Stimulated activated memory B cell treated with anti-CD40 and anti-IgM and Interleukin-4, amounts not matched to agents 10 μg/mL and 1 μg/mL and 100 μg/mL, for 72 hours (primary cell): ENCODE measurements at regions not wholly inside any gene's neighbourhood (a gene's known extent, or its start where the extent isn't known, plus 50 kb on each side); places are given as distances from the start of the nearest gene placed in this dataset.

ENCODE experiments used
- ATAC-seq: fragments of 150-1000 bp; cut with Tn5 transposase; 2 replicates; pipeline ENCODE4 v1.10.0; 2021
- H3K27ac Mint-ChIP-seq: one replicate; pipeline ENCODE4 v1.8.0; 2022; ENCODE audit warnings: mild to moderate bottlenecking, mixed read lengths
- H3K27me3 Mint-ChIP-seq: one replicate; pipeline ENCODE4 v1.8.0; 2022; ENCODE audit warnings: mixed read lengths
- H3K36me3 Mint-ChIP-seq: one replicate; pipeline ENCODE4 v1.8.0; 2022; ENCODE audit warnings: mixed read lengths
- H3K4me1 Mint-ChIP-seq: one replicate; pipeline ENCODE4 v1.8.0; 2022; ENCODE audit warnings: mixed read lengths
- H3K4me3 Mint-ChIP-seq: one replicate; pipeline ENCODE4 v1.8.0; 2022; ENCODE audit warnings: mild to moderate bottlenecking, moderate library complexity, mixed read lengths
- H3K9me3 Mint-ChIP-seq: one replicate; pipeline ENCODE4 v1.8.0; 2022; ENCODE audit warnings: mixed read lengths

DNA sequence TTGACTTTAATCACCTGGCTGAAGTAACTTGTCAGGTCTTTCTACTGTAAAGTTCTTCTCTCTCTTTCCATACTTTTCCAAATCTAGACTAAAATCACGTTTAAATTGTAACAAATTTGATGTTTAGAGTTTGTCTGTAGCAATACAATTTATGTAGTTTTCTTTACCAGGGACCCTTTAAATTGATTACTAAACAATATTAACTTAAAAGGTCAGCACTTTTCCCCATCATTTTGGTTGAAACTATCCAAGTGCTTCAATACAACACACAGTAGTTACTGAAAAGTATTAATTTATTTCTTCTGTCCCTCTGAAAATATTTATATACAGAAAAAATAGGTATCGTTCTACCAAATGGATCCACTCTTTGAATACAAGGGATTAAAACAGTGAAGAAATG, 350.8 kb downstream of the SLC16A7 start:
- Mint-ChIP-seq H3K4me1 (no peaks in the 10 kb centered on the region), H3K36me3 (no peaks in the 10 kb centered on the region), H3K27me3 (no peaks in the 10 kb centered on the region), H3K27ac (no peak overlapping the region), H3K9me3 (peaks cover 2% of the 10 kb centered on the region), H3K4me3 (no peak overlapping the region)
- ATAC-seq, result no peak

DNA sequence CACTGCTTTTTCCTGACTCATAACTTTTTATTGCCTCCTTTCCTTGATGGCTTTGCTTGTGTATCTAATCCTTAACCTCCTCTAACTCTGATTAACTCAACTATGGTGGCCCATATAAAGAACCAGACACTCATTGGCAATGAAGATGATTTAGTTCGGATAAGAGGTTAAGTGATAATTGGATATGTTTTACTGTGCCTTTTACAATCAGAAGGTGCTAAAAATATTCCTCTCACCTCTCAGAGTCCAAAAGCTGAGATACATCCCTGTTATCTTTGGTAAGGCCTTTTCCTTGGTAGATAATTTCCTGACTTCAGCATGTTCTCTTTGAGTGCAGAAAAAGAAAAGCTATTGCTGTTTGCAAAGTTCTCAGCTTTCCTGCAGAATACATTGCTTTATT, 367.7 kb downstream of the SLC16A7 start:
- no peak overlapping the region for H3K4me3 Mint-ChIP-seq
- no peak overlapping the region for H3K27ac Mint-ChIP-seq
- no peaks in the 10 kb centered on the region for H3K36me3 Mint-ChIP-seq
- no peak for ATAC-seq
- H3K27me3 Mint-ChIP-seq, result no peaks in the 10 kb centered on the region
- H3K9me3 Mint-ChIP-seq, result peaks cover 4% of the 10 kb centered on the region
- no peaks in the 10 kb centered on the region for H3K4me1 Mint-ChIP-seq

DNA sequence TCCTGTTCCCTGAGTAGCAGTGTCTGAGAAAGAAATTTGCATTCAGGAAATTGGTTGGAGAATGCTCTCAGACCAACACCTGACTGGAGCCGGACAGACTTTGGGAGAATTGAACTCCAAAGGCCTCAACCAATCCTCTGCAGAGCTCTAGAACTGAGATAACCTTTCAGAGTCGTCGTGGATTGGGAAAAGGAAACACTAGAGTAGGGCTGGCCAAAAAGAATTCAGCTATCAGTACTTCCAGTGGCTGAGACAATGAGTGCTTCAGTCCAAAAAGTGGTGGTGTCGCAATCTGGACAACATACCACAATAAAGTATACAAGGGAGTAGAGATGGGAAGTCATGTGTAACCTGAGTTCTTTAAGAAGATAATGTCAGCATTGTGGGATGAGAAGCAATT, 377.1 kb downstream of the SLC16A7 start:
- no peaks in the 10 kb centered on the region for H3K36me3 Mint-ChIP-seq
- no peak overlapping the region for H3K4me3 Mint-ChIP-seq
- no peaks in the 10 kb centered on the region for H3K4me1 Mint-ChIP-seq
- no peaks in the 10 kb centered on the region for H3K27me3 Mint-ChIP-seq
- ATAC-seq, result no peak
- H3K9me3 Mint-ChIP-seq, result peaks cover 4% of the 10 kb centered on the region
- H3K27ac Mint-ChIP-seq, result no peak overlapping the region

DNA sequence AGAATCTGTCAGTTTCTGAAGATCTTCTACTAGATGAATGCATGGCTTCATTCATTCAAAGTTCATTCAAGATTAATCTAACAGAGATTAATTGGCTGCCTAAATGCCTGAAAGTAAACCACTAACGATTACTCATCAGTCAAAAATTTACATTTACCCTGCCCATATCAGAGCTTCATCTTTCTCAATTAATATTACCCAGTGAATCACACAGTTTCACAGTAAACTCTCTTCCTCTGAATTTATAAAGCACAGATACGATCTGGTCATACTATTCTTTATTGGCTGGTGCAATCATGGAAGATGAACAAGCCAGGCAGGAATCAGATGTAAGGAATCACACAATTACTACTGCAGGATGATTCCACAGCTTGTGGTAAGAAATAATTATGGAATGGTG, 377.7 kb downstream of the SLC16A7 start:
- H3K27ac Mint-ChIP-seq, result no peak overlapping the region
- H3K9me3 Mint-ChIP-seq, result no peaks in the 10 kb centered on the region
- H3K4me1 Mint-ChIP-seq, result no peaks in the 10 kb centered on the region
- H3K4me3 Mint-ChIP-seq, result no peak overlapping the region
- no peaks in the 10 kb centered on the region for H3K36me3 Mint-ChIP-seq
- no peaks in the 10 kb centered on the region for H3K27me3 Mint-ChIP-seq
- ATAC-seq, result no peak

DNA sequence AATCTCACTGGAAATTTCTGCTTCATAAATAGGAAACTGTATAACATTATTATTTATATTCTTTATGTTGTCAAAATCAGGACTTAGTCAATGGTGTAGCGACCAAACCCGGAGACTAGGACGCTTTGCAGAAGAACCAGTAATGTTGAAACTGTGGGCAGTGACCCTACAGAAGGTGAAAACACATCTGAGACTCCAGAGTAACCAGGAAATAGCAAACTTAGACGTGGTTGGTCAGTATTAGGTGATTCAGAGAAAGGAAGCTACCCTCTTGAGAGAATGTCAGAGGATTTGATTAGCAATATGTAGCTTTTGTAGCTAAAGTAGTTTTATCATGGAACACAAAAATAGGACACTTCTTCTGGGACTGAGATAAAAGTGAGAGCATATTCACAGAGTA, 381.9 kb downstream of the SLC16A7 start:
- no peak for ATAC-seq
- H3K27ac Mint-ChIP-seq, result no peak overlapping the region
- no peak overlapping the region for H3K4me3 Mint-ChIP-seq
- H3K36me3 Mint-ChIP-seq, result no peaks in the 10 kb centered on the region
- no peaks in the 10 kb centered on the region for H3K27me3 Mint-ChIP-seq
- no peaks in the 10 kb centered on the region for H3K9me3 Mint-ChIP-seq
- no peaks in the 10 kb centered on the region for H3K4me1 Mint-ChIP-seq

DNA sequence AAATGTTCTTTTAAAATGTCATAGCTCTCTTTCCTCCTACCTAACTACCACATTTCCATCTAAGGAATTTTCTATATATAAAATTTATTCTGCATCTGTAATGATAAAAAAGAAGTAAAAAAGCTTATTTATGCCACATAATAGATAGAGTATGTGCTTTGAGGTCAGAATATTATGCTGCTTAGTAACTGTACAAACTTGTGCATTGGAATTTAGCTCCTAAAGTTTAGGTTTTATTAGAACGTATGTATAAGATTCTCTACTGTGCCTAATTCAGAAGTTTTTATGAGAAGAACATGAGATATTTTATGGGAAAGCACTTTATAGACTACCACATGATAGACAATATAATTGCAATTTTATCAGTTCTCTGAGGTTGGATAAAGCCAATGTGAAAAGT, 384.6 kb downstream of the SLC16A7 start:
- Mint-ChIP-seq H3K9me3 (peaks cover 4% of the 10 kb centered on the region), H3K27me3 (no peaks in the 10 kb centered on the region), H3K36me3 (no peaks in the 10 kb centered on the region), H3K27ac (no peak overlapping the region), H3K4me1 (no peaks in the 10 kb centered on the region), H3K4me3 (no peak overlapping the region)
- ATAC-seq, result no peak

DNA sequence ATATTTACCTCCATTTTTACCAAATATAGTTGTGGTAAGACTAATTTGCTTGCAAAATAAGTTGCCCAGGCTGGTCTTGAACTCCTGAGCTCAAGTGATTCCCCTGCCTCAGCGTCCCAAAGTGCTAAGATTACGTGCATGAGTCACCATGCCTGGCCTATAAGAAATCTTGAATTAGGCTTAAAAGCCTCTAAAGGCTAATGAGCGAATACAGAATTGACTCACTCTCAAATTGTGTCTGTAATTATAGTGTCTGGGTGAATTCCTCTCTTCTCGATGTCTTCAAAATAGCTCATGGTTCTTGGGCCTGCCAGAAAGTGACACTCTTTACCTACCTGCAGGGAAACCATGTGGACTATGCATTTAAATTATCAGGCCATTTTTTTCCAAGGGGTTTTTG, 403.5 kb downstream of the SLC16A7 start:
- no peak for ATAC-seq
- H3K9me3 Mint-ChIP-seq, result peaks cover 2% of the 10 kb centered on the region
- no peaks in the 10 kb centered on the region for H3K27me3 Mint-ChIP-seq
- H3K36me3 Mint-ChIP-seq, result no peaks in the 10 kb centered on the region
- H3K4me1 Mint-ChIP-seq, result no peaks in the 10 kb centered on the region
- H3K27ac Mint-ChIP-seq, result no peak overlapping the region
- H3K4me3 Mint-ChIP-seq, result no peak overlapping the region

DNA sequence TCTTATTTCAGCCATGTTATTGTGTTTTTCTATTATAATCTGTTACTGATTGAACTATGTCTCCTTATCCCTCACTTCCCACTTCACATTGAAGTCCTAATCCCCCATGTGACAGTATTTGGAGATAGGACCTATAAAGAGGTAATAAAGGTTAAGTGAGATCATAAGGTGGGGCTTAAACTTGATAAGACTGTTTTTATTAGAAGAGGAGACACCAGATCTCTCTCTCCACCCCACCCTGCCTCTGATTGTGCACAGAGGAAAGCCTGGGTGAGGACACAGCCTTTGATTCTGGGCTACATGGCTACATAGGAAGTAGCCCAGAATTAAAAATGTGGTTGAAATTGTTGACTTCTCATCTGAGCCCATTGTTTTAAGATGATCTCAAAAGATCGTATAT, 414.7 kb downstream of the SLC16A7 start:
- no peaks in the 10 kb centered on the region for H3K36me3 Mint-ChIP-seq
- no peak for ATAC-seq
- no peak overlapping the region for H3K27ac Mint-ChIP-seq
- no peaks in the 10 kb centered on the region for H3K9me3 Mint-ChIP-seq
- H3K4me3 Mint-ChIP-seq, result no peak overlapping the region
- no peaks in the 10 kb centered on the region for H3K27me3 Mint-ChIP-seq
- no peaks in the 10 kb centered on the region for H3K4me1 Mint-ChIP-seq

DNA sequence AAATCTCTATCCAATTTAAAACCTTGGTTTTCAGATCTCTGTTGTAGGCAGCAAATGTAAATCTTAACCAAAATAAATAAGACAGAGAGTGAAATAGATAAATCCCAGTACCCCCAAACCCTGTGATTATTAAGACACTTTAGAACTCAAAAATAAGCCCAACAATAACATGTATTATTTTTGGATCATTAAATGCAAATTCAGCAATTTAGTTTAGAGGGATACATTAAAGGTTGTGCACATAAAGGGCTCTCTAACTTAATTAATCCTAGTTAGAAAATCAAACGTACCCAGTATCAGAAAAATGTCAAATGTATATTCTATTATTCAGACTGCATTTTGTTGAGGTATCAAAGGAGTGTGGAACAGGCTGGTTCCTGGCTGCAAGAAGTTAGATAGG, 416.8 kb downstream of the SLC16A7 start:
- H3K27ac Mint-ChIP-seq, result no peak overlapping the region
- H3K4me3 Mint-ChIP-seq, result no peak overlapping the region
- H3K36me3 Mint-ChIP-seq, result no peaks in the 10 kb centered on the region
- no peaks in the 10 kb centered on the region for H3K4me1 Mint-ChIP-seq
- no peak for ATAC-seq
- H3K9me3 Mint-ChIP-seq, result no peaks in the 10 kb centered on the region
- no peaks in the 10 kb centered on the region for H3K27me3 Mint-ChIP-seq

DNA sequence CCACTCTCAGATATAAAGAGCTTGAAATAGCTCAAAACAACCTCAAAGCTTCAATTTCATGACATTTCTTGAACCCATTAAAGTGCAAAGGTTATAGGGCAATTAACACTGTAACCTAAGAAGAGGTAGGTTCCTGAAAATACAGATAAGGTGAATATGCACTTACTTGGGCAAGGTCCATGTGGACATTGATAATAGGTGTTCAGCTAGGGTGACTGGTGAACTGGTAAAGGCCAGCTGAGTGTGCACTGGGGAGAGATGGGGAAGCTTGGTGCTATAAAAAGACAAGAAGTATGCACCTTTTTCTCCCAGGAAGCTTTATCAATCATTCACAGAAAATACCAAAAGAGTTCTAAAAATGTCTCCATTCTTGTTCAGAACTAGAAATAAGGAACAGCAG, 418.6 kb downstream of the SLC16A7 start:
- H3K36me3 Mint-ChIP-seq, result no peaks in the 10 kb centered on the region
- H3K27me3 Mint-ChIP-seq, result no peaks in the 10 kb centered on the region
- H3K4me1 Mint-ChIP-seq, result no peaks in the 10 kb centered on the region
- H3K9me3 Mint-ChIP-seq, result peaks cover 4% of the 10 kb centered on the region
- no peak overlapping the region for H3K27ac Mint-ChIP-seq
- H3K4me3 Mint-ChIP-seq, result no peak overlapping the region
- ATAC-seq, result no peak

DNA sequence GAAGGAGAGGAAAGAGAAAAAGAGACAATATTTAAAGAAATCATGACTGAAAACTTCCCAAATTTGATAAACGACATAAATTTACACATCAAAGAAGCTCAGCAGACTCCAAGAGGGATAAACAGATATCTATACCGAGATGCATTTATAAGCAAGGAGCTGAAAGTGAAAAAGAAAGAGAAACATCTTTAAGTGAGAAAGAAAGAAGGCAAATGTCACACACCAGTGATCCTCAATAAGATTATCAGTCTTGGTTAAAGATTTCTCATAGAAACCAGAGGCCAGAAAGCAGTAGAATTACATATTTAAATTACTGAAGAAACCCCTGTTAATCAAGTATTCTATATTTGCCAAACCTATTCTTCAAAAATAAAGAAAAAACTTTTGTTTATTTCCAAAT, 424.2 kb downstream of the SLC16A7 start:
- ATAC-seq, result no peak
- Mint-ChIP-seq H3K27me3 (no peaks in the 10 kb centered on the region), H3K9me3 (peaks cover 4% of the 10 kb centered on the region)

DNA sequence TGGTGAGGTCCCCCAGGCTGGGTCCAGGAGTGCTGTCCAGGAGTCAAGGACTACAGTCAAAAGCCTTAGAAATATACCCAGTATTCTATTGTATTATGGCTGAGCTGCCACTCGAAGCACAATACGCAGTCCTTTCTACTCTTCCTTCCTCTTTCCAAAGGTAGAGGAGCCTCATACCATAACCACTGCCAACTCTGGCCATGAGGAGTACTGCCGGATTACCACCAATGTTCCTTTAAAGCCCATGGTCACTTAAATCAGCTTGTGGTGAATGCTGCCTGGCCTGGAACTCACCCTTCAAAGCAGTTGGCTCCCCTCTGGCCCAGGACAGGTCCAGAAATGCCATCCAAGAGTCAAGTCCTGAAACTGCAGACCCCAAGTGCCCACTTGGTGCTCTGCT, 425.4 kb downstream of the SLC16A7 start:
- H3K4me1 Mint-ChIP-seq, result no peaks in the 10 kb centered on the region
- no peak overlapping the region for H3K4me3 Mint-ChIP-seq
- H3K27me3 Mint-ChIP-seq, result no peaks in the 10 kb centered on the region

More for the DNA sequence above, 424.2 kb downstream of the SLC16A7 start:
- no peaks in the 10 kb centered on the region for H3K36me3 Mint-ChIP-seq
- H3K4me3 Mint-ChIP-seq, result no peak overlapping the region
- H3K4me1 Mint-ChIP-seq, result no peaks in the 10 kb centered on the region
- no peak overlapping the region for H3K27ac Mint-ChIP-seq

DNA sequence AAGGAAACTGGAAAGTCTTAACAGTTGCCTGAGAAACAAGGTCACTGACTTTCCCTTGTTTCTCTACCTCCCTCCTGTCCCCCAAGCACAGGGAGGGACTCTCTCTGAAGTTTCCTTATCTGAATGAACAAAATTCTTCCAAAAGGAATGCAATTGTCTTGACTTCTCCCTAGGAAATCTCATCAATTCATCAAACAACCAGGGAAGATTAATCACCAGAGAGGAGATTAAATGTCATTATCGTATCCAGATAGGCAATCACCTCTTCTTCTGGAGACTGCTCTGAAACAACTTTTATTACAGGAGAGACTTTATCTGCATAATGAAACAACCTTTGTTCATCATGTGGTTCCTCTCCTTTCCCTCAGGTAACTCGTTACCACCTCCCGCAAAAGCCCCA, 431.4 kb downstream of the SLC16A7 start:
- Mint-ChIP-seq H3K27me3 (no peaks in the 10 kb centered on the region), H3K27ac (no peak overlapping the region), H3K36me3 (no peaks in the 10 kb centered on the region), H3K4me1 (no peaks in the 10 kb centered on the region), H3K9me3 (peaks cover 3% of the 10 kb centered on the region), H3K4me3 (no peak overlapping the region)
- ATAC-seq, result no peak

More for the DNA sequence above, 425.4 kb downstream of the SLC16A7 start:
- Mint-ChIP-seq H3K27ac (no peak overlapping the region), H3K36me3 (no peaks in the 10 kb centered on the region), H3K9me3 (peaks cover 6% of the 10 kb centered on the region)
- ATAC-seq, result no peak

DNA sequence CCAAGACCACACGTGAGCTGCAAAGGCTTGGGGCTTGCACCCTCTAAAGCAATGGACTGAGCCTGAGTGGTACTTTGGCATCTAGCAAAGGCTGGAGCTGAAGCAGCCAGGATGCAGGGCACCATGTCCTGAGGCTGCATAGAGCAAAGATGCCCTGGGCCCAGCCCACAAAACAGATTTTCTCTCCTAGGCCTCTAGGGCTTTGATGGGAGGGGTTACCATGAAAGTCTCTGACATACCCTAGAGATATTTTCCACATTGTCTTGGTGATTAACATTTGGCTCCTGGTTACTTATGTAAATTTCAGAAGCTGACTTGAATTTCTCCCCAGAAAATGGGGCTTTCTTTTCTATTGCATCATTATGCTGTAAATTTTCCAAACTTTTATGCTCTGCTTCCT, 438.3 kb downstream of the SLC16A7 start:
- no peak for ATAC-seq
- H3K36me3 Mint-ChIP-seq, result no peaks in the 10 kb centered on the region
- H3K27me3 Mint-ChIP-seq, result no peaks in the 10 kb centered on the region
- H3K4me1 Mint-ChIP-seq, result no peaks in the 10 kb centered on the region
- H3K27ac Mint-ChIP-seq, result no peak overlapping the region
- H3K4me3 Mint-ChIP-seq, result no peak overlapping the region
- H3K9me3 Mint-ChIP-seq, result peaks cover 9% of the 10 kb centered on the region

DNA sequence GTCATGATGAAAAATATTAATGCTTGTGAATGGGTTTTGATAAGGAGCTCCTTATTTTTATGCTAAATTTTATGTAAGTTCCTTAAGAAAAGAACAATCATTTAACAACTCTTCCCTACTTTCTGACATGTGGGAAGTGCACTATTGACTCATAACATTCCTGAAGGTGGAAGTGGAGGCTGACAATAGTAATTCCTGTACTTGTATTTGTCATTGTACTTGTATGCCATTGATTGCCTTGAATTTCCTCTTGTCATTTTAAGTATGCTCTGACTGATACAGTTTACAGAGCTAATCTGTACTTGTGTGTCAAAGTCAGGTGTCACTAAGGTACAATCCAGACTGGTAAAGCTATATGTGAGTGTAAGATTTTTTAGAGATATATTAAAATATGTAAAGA, 440.0 kb downstream of the SLC16A7 start:
- Mint-ChIP-seq H3K4me3 (no peak overlapping the region), H3K27me3 (no peaks in the 10 kb centered on the region), H3K36me3 (no peaks in the 10 kb centered on the region), H3K27ac (no peak overlapping the region), H3K4me1 (no peaks in the 10 kb centered on the region), H3K9me3 (peaks cover 9% of the 10 kb centered on the region)
- ATAC-seq, result no peak

DNA sequence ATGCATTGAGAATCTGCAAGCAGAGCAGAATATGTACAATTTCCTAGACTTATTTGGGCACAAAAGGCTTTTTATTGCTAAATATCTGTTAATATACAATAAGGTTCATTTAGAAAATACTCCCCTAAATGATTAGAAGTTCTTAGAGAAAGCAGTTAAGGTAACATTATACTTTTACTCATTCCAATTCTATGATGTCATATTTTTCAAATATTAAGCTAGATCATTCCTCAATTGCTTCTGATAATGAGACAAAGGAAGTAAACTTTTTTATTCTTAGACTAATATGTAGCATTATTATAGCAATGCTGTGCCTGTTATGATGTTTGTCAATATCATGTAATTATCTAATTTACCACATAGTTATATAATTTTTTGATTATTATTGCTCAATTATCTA, 447.0 kb downstream of the SLC16A7 start:
- H3K4me3 Mint-ChIP-seq, result no peak overlapping the region
- no peak overlapping the region for H3K27ac Mint-ChIP-seq
- H3K27me3 Mint-ChIP-seq, result no peaks in the 10 kb centered on the region
- no peak for ATAC-seq
- peaks cover 6% of the 10 kb centered on the region for H3K9me3 Mint-ChIP-seq
- H3K36me3 Mint-ChIP-seq, result no peaks in the 10 kb centered on the region
- no peaks in the 10 kb centered on the region for H3K4me1 Mint-ChIP-seq

DNA sequence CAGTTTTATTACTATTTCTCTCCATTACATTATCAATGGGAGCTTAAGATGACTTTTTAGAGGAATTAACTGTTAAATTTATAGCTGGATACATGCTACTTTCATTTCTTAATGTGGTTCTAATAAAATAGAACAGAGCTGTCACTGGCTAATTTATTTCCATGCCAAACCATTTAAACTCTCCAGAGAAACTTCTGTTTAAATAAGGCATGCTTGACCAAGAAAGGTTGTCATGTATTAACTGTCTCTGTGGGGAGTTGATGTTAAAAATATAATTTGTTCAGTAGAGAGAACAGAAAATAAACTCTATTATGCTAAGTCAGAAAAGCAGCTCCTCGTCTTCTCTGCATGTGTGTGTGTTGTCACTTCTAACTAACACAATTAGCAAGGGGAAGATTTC, 447.4 kb downstream of the SLC16A7 start:
- ATAC-seq, result no peak
- no peaks in the 10 kb centered on the region for H3K36me3 Mint-ChIP-seq
- H3K4me1 Mint-ChIP-seq, result no peaks in the 10 kb centered on the region

More for the DNA sequence above, 447.4 kb downstream of the SLC16A7 start:
- H3K9me3 Mint-ChIP-seq, result peaks cover 6% of the 10 kb centered on the region
- H3K27ac Mint-ChIP-seq, result no peak overlapping the region
- H3K4me3 Mint-ChIP-seq, result no peak overlapping the region
- H3K27me3 Mint-ChIP-seq, result no peaks in the 10 kb centered on the region
